CD4-positive, alpha-beta T cell treated with Interferon gamma for 1 hour (primary cell): ENCODE measurements at regions not wholly inside any gene's neighbourhood (a gene's known extent, or its start where the extent isn't known, plus 50 kb on each side); places are given as distances from the start of the nearest gene placed in this dataset.
"Not testable (repeated sequence)": the region's sequence is repeated elsewhere in the genome, so short reads cannot be mapped to it uniquely, and the experiment has no call there.

Experiments
- DNase-seq: peaks from one replicate; pipeline ENCODE4 v3.0.0-alpha.2; 2020

DNA sequence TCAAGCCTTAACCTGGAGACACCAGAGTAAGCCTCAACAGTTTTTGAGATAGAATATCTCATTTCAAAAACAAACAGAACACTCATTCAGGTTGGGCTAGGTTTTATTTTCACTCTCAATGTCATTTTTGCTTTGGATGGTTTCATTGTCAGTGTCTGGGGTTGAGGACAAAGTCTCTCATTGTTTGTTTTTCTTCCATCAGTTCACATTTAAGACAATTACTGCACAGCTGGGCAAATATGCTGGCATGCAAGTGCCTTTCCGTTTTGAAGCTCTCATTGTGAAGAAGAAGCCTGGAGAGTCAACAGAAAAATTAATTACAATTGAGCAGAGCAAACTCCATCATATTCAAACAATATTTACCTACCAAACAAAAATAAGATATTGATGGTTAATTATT lies 1050.0 kb downstream of the TBL1XR1 start:
- no peak for DNase-seq

DNA sequence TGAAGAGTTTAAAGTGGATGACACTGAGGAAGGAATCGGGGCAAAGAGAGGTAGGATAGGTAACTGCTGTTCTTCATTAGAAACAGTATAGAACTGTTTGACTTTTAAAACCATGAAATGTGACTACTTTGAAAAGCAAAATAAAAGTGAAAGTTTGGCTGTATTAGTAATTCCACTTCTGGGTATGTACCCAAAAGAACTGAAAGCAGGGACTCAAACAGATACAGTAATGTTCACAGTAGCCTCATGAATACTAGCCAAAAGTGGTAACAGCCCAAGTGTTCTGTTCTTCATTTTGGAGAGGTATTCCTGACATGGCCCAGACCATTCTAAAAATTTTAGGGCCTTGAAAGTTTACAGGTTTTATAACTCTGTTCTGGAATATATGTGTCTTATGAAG lies 1055.4 kb downstream of the TBL1XR1 start:
- DNase-seq, result no peak

DNA sequence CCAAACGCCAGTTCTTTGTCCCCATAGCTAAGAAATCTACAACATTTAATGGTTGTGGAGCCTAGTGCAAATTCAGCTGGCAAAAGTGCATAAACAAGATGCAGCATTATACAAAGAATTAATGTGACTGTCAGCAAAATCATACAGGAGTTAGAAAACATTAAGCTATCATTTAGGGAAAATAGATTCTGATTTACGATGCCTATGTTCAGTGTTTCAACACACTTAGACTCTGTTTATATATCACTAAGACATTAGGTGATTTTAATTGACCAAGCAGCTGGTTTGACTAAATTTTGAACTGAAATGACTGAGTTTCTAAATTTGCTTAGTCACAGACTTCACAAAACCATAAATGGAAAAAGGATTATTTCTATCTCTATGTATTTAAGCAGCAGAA lies 1076.8 kb downstream of the TBL1XR1 start:
- no peak for DNase-seq

DNA sequence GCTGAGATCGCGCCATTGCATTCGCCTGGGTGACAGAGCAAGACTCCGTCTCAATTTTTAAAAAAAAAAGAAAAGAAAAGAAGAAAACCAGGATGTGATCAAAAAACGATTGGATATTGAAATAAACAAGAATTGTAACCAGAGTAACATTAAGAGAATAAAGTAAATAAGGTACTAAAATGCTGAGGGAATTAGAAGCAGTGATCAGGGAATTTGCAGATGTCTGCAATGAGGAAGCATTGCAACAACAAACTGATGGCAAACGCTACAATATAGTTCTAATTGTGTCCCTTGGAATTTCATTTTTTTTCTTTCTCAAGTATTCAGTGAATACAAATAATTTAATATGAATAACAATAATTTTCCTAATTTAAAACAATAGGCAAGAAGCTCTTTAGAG lies 1077.5 kb downstream of the TBL1XR1 start:
- no peak for DNase-seq

DNA sequence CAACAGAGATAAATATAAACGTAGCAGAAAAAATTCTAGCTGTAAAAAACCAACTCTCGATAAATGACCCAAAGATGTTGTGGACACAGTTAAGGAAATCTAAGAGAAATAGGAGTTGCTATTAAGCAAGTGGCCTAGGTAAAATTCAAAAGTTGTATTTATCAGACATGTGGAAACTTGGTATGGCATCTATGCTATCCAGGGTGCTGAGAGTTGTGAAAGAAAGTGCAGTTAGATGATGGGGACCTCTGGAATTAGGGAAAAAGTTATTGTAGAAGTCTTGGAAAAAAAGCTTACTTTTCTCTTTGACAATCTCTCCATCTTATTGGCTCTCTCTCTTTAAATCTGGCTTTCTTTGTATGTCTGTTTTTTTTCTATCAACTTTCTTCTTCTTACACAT lies 1090.9 kb downstream of the TBL1XR1 start:
- no peak for DNase-seq

DNA sequence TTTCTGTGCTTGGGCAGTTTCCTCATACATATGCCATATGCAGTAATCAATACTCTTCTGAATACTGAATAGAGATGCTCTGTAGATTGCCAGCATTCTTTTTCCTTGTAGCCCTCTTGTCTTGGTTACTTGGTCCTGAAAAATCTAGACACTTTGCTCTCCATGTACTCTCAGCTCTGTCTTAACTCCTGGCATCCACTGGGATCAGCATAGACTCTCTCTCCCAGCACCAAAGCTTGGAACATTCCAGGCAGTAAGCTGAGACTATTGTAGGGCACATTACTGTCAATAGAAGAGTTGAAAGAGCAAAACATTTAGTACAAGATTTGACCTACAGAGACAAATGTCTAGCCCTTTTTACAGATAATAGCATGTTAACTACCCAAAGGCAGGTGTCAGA lies 1100.3 kb downstream of the TBL1XR1 start:
- no peak for DNase-seq

DNA sequence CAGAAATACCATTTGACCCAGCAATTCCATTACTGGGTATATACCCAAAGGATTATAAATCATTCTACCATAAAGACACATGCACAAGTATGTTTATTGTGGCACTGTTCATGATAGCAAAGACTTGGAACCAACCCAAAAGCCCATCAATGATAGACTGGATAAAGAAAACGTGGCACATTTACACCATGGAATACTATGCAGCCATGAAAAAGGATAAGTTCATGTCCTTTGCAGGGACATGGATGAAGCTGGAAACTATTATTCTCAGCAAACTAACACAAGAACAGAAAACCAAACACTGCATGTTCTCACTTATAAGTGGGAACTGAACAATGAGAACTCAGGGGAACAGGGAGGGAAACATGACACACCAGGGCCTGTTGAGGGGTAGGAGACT lies 1103.4 kb downstream of the TBL1XR1 start:
- DNase-seq, result not testable (repeated sequence)

DNA sequence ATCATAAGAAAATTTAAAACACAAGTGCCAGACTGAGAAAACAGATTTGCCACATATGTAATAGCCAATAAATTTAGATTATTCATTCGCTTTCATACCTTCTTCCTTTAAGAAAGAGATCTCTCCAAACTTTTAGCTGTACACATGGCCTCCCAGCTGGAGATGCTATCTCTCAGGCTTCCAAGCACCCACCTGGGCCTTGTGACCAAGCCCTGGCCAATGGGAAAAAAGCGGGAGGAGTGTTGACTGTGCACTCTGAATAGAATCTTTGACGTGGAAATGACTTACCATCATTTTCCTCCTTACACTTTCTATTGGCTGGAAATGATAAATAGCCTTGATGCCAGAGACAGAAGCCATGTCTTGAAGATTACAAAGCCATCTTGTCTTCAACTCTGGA lies 1106.6 kb downstream of the TBL1XR1 start:
- DNase-seq, result no peak

DNA sequence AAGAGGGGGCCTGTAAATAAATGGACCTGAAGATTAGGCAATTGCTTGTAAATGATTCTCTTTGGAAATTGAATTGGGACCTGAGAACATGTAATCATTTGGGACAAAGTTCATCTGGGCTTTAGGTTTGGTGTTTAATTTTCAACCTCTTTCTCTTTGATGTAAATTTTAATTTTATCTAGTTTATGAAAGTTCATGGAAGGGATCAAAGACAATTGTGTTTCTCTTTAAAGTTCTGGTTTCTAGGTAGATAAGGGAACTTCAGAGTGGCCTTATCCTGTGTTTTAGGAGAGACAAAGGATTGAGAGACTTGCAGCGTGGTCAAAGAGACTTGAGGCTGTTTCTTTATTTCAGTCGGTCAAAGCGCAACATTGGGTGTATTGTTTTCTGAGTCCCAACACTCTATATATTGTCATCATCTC lies 1108.3 kb downstream of the TBL1XR1 start:
- DNase-seq, result no peak

DNA sequence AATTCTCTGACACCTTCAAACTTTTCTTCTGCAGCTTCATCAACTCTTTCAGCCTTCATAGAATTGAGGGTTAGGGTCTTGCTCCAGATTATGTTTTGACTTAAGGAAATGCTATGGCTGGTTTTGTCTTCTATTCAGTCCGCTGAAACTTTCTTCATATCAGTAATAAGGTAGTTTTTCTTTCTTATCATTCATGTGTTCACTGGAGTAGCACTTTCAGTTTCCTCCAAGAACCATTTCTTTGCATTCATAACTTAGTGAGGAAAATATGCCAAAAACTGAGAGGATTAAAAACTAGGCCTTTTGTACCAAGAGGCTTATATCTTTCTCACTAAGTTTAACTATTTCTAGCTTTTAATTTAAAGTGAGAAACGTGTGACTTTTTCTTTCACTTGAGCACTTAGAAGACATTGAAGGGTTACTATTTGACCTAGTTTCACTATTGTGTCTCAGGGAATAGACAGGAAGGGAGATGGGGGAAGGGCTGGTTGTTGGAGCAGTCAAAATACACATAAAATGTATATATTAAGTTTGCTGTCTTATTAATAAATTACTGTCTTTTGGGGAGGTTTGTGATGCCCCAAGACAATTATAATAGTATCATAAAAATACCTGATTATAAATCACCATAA lies 1110.1 kb downstream of the TBL1XR1 start:
- DNase-seq, result no peak

DNA sequence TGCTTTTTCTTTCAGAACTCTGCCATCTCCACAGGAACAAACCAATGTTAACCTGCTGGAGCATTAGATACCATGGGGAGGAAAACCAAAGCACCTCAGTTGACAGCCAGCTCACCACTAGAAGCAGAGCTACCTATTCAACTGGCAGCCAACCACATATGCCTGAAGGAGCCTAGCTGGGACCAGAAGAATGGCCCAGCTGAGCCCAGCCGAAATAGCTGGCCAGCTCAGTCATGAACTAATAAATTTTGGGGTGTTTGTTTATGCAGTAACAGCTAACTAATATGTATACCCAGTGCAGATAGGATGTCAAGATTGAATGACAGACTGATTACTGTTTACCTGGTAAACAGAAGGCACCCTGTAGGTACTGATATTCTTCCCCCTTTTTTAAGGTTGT lies 1117.5 kb downstream of the TBL1XR1 start:
- no peak for DNase-seq

DNA sequence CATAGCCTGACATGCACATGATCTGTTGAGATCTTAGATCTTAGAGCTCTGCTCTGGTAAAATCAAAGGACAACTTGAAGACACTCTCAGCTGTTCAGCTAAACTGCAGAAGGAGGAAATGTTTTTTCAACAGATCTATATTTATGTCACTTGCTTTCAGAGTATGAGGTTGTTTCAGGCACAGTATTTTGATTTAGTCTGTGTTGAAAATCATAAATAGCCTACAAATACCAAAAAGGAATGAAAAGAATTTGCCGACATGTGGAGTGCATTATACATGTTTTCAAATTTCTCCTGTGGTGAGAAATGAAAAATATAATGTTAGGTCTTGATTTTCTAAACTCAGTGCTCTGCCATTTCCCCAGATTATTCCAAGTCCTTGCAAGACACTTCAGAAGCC lies 1118.4 kb downstream of the TBL1XR1 start:
- no peak for DNase-seq

DNA sequence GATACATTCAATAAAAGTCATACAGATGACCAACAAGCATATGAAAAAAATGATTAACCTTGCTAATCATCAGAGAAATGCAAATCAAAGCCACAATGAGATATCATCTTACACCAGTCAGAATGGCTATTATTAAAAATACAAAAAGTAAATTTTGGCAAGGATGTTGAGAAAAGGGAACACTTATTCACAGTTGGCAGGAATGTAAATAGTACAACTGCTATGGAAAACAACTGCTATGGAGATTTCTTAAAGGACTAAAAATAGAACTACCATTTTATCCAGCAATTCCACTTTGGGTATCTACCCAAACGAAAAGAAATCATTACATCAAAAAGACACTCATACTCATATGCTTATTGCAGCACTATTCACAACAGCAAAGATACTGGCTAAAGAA lies 1121.8 kb downstream of the TBL1XR1 start:
- no peak for DNase-seq

DNA sequence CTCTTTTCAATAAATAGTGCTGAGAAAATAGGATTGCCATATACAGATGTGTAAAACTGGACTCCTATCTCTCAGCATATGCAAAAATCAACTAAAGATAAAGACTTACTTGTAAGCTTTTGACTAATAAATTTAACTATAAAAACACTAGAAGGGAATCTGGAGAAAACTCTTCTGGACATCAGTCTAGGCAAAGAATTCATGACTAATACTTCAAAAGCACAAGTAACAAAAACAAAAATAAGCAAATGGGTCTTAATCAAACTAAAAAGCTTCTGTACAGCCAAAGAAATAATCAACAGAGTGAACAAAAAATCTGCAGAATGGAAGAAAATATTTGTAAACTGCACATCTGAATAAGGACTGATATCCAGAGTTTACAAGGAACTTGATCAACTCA lies 1122.2 kb downstream of the TBL1XR1 start:
- no peak for DNase-seq

DNA sequence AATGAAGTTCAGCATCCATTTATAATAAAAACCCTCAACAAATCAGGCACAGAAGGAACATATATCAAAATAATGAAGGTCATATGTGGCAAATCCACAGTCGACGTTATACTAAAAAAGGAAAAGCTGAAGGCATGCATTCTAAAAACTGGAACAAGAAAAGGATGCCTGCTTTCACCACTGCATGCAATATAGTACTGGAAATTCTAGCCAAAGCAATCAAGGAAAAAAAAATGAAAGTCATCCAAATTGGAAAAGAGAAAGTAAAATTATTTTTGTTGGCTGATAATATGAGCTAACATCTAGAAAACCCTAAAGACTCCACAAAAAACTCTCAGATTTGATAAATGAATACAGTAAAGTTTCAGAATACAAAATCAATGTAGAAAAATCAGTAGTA lies 1123.2 kb downstream of the TBL1XR1 start:
- no peak for DNase-seq

DNA sequence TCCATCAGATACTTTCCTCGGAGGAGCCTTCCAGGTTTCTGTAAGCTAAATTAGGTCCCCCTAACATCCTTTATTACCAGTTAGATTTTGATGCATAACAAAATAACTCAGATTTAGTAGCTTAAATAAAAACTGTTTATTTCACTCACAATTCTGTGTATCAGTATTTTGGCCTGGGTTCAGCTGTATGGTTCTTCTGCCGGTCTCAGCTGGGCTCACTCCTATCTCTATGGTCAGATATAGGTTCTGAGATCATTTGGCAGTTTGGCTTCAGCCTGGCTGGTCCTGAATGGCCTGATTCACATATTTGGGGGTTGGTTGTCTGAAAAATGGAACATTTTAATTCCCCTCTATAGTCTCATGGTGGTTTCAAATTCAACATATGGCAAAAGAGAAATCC lies 1125.3 kb downstream of the TBL1XR1 start:
- no peak for DNase-seq

DNA sequence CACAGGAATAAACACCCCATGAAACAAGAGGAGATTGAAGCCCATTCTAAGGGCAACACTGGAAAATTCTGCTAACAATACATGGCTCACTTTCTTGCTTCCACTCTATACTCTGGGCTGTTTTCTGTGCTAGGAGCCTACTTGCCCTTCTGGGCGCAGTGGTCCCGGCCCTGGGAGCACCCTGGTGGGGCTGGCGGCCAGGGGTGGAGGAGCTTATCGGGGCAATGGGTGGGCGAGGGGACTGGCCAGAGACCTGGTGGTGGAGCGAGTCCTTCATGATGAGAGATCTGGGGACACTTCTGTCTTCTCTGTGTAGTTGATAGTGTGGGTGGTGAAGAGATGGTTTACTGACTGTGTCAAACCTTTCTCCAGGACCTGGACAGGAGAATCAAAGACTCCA lies 1128.5 kb downstream of the TBL1XR1 start:
- DNase-seq, result no peak

DNA sequence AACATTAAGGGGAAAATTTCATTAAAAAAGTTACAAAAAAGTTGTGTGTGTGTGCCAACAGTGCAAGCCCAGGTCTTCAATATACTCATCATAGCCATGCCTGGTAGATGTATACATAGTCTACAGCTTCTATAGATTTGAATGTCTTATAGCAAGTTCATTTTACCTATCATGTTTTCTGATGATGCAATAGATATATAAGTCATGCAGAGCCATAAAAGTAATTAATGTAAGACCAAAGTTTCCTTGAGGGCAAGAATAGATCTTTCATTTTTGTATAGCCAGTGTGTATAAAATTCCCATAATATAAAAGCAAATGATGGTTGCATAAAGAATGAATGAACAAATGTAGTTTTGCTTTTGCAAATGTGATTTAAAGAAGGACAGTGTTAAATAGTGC lies 1138.4 kb downstream of the TBL1XR1 start:
- no peak for DNase-seq

DNA sequence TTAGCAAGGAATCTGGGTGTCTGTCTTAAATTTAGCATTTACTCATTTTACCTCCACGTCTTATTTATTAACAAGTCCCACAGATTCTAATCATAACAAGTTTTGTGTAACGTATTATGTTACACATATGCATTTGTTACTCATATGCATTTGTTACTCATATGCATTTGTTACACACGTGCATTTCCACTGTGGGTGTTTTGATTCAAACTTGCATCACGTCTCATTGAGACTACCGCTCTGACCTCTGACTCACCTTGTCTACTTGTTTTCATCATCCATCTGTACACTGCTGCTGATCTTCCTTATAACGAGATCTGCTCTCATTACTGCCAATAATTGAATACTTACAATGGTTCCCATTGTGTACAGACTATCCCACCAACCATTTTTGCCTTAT lies 1141.4 kb downstream of the TBL1XR1 start:
- DNase-seq, result no peak

DNA sequence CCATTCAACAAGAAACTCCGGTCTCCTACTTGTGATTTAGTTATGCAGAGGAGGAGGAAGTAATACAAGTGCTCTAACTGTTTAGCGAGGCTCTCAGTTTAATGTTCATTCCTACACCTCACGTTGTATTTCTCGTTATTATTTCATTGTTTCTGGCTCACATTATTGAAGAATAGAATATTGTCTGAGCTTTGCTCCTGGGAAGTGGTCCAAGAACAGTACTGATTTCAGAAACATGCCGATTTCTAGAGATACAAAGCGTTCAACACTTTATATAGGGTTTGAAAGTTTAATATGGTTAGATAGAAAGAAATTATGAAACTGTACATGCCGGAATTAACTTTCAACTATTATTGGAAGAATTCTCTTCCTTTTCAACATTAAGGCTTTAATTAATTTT lies 1145.5 kb downstream of the TBL1XR1 start:
- DNase-seq, result no peak

DNA sequence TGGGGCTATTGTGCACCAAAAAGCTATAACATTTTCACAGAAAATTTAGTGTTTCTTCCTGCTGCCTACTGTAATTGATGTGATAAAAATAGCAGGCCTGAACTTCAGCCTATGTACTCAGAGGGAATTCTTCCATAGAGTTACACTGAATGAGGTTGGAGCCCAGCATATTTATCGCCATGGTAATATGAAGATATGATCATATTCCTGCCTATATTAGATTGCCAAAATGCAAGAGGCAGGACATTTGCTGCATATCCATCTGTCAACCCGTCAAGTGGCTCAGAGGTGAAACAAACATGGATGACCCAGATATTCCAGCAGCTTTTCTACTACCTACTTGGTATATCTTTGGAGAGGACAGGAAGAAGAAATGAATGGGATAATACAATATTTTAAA lies 1150.6 kb downstream of the TBL1XR1 start:
- DNase-seq, result no peak

DNA sequence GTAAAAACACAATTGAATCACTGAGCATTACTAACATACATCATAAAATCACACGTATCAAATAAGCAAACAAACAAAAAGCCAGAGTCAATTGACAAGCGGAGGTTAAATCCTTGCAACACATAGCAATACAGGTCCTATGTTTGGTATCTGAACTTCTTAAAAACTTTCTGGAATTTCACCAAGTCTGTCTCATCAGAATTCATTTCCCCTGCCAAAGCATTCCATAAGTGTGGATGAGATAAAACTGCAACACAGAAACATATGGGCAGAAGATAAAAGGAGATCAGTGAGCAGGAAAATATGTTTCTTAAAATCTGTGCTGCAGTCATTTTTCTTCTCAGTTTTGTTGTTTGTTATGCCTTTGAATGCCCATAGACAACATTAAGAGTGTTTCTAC lies 1155.5 kb downstream of the TBL1XR1 start:
- no peak for DNase-seq

DNA sequence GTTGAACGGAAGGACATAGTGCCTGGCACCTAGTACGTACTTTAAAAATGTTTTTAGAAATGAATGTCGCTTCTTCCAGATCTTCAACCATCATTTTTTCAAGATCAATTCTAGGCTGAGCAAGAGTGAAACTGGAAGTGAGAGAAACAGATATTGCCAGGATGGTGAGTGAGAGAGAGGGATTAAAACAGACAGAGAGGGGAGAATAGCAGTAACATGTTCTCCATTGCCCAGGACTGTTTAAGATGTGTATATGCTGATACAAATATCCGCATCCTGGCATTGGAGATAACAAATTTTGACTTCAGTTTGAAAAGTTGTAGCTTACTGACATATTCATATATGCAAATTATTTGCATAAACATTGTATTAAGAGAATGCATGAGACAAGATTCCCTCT lies 1156.1 kb downstream of the TBL1XR1 start:
- DNase-seq, result no peak

DNA sequence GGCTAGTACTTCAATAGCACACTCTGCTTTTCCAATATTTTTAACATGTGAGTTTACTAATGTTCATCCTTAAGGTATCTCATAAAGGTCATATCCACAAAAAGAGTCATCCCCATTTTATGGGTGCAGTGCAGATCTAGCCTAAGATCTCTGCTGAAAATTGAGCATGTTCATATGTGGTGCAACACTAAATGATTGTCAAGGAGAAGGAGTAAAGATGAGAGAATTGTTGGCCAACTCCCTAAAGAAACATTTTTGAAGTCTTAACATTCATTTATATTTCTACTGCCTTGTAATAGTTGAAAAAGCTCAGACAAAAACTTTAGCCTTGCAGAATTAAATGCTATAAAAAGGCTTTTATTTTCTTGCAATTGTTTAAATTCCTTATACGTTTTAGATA lies 1159.6 kb downstream of the TBL1XR1 start:
- no peak for DNase-seq

DNA sequence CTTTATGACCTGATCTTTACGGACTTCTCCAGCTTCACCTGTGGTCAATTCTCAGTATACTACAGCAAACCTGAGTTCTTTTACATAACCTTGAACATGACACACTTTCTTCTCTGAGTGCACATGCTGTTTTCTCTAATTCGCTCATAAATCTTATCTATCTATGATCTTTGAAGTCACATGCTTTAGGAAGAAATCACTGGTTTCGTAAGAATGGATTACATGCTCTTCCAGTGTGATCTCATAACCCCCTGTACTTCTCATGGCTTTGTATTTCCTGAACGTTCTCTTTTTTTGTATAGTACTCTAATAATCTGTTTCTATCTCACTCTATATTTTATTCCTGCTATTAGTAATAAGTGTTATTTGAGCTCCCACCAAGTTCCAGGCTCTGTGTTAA lies 1165.2 kb downstream of the TBL1XR1 start:
- no peak for DNase-seq

DNA sequence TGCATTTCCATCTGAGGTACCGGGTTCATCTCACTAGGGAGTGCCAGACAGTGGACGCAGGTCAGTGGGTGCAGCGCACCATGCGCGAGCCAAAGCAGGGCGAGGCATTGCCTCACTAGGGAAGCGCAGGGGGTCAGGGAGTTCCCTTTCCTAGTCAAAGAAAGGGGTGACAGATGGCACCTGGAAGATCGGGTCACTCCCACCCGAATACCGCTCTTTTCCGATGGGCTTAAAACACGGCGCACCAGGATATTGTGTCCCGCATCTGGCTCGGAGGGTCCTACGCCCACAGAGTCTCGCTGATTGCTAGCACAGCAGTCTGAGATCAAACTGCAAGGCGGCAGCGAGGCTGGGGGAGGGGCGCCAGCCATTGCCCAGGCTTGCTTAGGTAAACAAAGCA lies 1157.1 kb downstream of the NAALADL2 start:
- not testable (repeated sequence) for DNase-seq
